Muscle of back (tissue), 3 donors: ENCODE measurements at regions not wholly inside any gene's neighbourhood (a gene's known extent, or its start where the extent isn't known, plus 50 kb on each side); places are given as distances from the start of the nearest gene placed in this dataset.

Source experiments
- DNase-seq, 3 donors: peaks; one replicate each; pipeline versions ENCODE4 v3.0.0 to v3.0.0-alpha.2; 2013

- no peak for DNase-seq
Observed at GRCh38 chr13:73358606-73359095, 299.8 kb downstream of the KLF5 start.

- DNase-seq, result no peak
Observed at GRCh38 chr13:73355134-73355533, 296.3 kb downstream of the KLF5 start.

GRCh38 chr13:73351730-73352129 lies 292.9 kb downstream of the KLF5 start:
- DNase-seq, result no peak

- DNase-seq, result peak in 1 of 3 donors; percentile 64
Observed at GRCh38 chr13:73341748-73342147, 282.9 kb downstream of the KLF5 start.

- no peak for DNase-seq
Observed at GRCh38 chr13:73340069-73340468, 281.3 kb downstream of the KLF5 start.

GRCh38 chr13:73339086-73339485 lies 280.3 kb downstream of the KLF5 start:
- no peak for DNase-seq

GRCh38 chr13:73338389-73338788 lies 279.6 kb downstream of the KLF5 start:
- no peak for DNase-seq

- DNase-seq, result no peak
Observed at GRCh38 chr13:73337532-73337931, 278.7 kb downstream of the KLF5 start.

GRCh38 chr13:73336773-73337172 lies 278.0 kb downstream of the KLF5 start:
- DNase-seq, result no peak

- no peak for DNase-seq
Observed at GRCh38 chr13:73335944-73336343, 277.1 kb downstream of the KLF5 start.

GRCh38 chr13:73335210-73335609 lies 276.4 kb downstream of the KLF5 start:
- DNase-seq, result peak in 1 of 3 donors; percentile 19

GRCh38 chr13:73334445-73334844 lies 275.6 kb downstream of the KLF5 start:
- DNase-seq, result no peak

- DNase-seq, result no peak
Observed at GRCh38 chr13:73331556-73331955, 272.8 kb downstream of the KLF5 start.

GRCh38 chr13:73329355-73329754 lies 270.6 kb downstream of the KLF5 start:
- no peak for DNase-seq

- DNase-seq, result no peak
Observed at GRCh38 chr13:73327579-73327978, 268.8 kb downstream of the KLF5 start.

GRCh38 chr13:73325723-73326558 lies 267.1 kb downstream of the KLF5 start:
- no peak for DNase-seq

GRCh38 chr13:73324842-73325722 lies 266.3 kb downstream of the KLF5 start:
- DNase-seq, result peak in 2 of 3 donors; percentile 6 to 32

GRCh38 chr13:73323615-73324014 lies 264.8 kb downstream of the KLF5 start:
- DNase-seq, result no peak

- DNase-seq, result no peak
Observed at GRCh38 chr13:73321043-73321442, 262.2 kb downstream of the KLF5 start.

- DNase-seq, result no peak
Observed at GRCh38 chr13:73317140-73317539, 258.3 kb downstream of the KLF5 start.

GRCh38 chr13:73310366-73310765 lies 251.6 kb downstream of the KLF5 start:
- no peak for DNase-seq

GRCh38 chr13:73307481-73307880 lies 248.7 kb downstream of the KLF5 start:
- DNase-seq, result no peak

- DNase-seq, result no peak
Observed at GRCh38 chr13:73306688-73307087, 247.9 kb downstream of the KLF5 start.
